HG02840 (cell line): ENCODE measurements at regions not wholly inside any gene's neighbourhood (a gene's known extent, or its start where the extent isn't known, plus 50 kb on each side); places are given as distances from the start of the nearest gene placed in this dataset.
"Not testable (repeated sequence)": the region's sequence is repeated elsewhere in the genome, so short reads cannot be mapped to it uniquely, and the experiment has no call there.

Source experiments
- ATAC-seq: cut with Tn5 transposase; IDR thresholded peaks from one replicate; pipeline ENCODE4 v1.9.1; 2021; ENCODE audit warnings: mild to moderate bottlenecking, moderate library complexity, moderate number of reproducible peaks; ENCODE audit not compliant: unreplicated experiment, low FRiP score

GRCh38 chr6:168867247-168868102 is 386.2 kb downstream of the THBS2 start:
- no peak for ATAC-seq

DNA sequence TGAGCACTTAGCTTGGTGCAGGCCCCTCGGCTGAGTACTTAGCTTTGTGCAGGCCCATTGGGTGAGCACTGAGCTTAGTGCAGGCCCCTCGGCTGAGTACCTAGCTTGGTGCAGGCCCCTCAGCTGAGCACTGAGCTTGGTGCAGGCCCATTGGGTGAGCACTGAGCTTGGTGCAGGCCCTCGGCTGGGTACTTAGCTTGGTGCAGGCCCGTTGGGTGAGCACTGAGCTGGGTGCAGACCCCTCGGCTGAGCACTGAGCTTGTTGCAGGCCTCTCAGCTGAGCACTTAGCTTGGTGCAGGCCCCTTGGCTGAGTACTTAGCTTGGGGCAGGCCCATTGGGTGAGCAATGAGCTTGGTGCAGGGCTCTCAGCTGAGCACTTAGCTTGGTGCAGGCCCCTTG is 387.1 kb downstream of the THBS2 start:
- ATAC-seq = no peak

DNA sequence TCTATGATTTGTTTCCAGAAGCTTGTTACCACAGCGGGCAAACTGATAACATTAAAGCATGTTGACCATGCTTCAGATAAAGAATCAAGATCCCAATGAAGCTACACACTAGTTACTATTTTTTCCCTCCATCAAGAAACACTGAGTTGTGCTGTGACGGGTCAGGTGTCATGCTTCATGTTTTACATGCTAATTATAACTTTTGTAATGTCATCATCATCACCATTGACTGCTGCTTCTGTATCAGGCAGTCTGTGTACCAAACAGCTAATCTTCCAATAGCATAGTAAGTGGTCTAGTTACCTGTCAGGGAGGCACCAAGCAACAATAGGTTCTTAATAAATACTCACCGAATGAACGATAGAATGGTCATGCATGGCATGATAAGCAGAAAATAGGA is 388.1 kb downstream of the THBS2 start:
- ATAC-seq = no peak

- ATAC-seq = no peak
Observed at GRCh38 chr6:168864541-168865460, 388.8 kb downstream of the THBS2 start.

DNA sequence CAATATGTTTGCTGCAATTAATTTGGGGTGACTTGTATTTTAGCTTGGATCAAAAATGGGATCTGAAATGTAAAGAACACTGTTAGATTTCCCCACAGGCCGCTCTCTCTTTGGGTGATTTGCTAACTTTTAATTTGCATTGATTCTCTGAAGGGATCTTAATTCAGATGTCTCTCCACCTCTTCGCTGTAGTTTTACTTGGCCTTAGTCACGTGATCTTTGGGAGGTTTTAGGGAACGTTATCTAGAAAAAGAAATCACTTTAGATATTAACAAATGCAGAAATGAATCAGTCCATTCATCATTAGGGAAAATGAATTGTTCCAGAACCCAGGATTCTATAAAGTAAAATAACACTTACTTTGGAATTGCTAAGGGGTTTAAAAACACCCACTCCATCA is 390.2 kb downstream of the THBS2 start:
- ATAC-seq = no peak

DNA sequence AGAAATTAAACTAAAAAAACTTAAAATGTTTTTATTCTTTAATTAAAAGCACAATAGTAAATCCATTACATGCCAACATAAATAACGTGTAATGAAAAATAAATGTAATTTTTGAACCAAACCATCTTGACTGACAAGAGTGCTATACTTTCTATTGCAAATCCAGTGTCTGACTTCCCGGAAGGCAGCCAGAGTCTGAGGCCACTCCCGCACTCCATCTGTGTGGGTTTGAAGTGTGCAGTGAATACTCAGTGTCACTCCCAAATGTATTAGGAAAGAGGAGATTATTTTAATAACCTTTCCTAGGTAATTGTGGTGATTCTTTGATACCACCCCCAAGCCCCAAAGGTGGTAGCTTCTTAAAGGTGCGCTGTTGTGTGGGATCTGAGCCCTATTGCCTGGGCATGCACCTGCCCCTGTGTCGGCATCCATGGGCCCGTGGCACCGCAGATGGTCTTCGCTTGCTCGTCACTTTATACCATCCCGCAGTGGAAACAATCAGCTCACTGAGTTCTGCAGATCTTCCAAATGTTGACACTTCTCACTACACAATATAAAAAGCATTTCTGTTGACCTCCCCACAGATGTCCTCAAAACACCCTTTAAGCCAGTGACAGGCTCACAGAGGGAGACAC is 391.2 kb downstream of the THBS2 start:
- ATAC-seq = no peak

DNA sequence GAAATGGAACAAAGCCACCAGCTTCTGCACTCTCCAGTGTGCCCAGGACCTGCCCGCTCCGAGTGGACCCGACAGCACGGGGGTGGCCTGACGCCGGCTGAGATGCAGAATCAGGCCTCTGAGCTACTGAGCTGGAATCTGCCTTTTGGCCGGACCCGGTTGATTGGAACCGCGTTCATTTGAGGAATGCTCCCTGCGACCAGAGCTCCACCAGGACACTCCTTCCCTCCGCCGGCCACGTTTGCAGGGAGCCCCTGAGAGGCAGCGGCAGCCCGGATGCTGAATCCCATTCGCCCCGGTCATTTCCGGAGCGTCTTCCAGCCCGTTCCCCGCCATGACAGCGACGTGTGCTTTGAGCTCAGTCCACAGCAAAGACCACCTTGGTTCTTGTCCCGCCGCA is 392.7 kb downstream of the THBS2 start:
- ATAC-seq = no peak

- no peak for ATAC-seq
Observed at GRCh38 chr6:168860341-168860740, 393.3 kb downstream of the THBS2 start.

DNA sequence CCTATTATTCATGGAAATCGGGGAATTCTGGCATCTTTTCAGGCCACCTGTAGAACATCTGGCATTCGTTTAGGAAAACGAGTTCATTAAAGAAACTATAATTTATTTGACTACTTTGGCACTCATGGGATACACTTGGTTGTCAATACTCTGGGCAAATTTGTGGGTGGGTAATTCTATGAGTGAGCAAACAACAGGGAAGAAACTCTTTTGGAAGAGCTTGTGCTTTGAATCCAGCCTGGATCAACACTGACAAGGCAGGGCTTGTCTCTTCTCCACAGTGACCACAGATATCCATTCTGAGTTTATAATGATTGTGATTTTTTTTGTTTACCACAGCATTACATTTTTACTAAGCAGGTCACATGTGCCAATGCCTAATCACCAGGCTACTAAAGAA is 394.7 kb downstream of the THBS2 start:
- no peak for ATAC-seq

DNA sequence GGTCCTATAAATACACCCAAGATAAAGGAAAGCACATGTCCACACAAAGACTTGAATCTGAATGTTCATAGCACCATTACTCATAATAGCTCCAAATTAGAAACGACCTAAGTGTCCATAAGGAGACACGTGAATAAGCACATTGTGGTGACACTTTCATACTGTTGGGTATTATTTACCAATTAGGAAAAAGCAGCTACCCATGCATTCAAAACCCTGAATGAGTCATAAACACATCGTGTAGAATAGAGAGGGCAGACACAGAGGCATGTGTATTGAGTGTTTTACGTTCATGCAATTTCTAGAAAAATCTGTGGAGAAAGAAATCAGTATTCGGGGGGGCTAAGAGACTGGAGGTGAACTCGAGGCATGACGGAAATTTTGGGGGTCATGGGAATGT is 396.7 kb downstream of the THBS2 start:
- no peak for ATAC-seq

GRCh38 chr6:168852376-168852884 is 401.2 kb downstream of the THBS2 start:
- ATAC-seq = no peak

GRCh38 chr6:168851460-168852375 is 401.9 kb downstream of the THBS2 start:
- no peak for ATAC-seq

GRCh38 chr6:168850027-168850736 is 403.5 kb downstream of the THBS2 start:
- not testable (repeated sequence) for ATAC-seq

GRCh38 chr6:168849459-168849858 is 404.2 kb downstream of the THBS2 start:
- no peak for ATAC-seq

DNA sequence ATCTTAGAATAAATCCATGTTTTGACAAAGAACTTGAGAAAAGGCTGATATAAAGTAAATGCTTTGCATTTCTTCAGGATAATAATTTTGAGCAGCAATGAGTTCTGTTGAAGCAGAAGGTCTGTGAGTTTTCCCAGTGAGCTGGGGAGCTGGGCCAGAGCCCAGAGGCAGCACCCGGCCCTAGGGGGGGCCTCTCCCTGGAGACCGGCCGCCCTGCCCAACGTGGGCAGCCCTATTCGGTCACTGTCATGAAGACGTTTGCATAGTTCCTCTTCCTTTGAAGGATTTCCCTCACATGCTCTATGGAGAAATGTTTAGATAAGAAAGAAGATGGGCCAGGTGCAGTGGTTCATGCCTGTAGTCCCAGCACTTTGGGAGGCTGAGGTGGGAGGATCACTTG is 404.8 kb downstream of the THBS2 start:
- no peak for ATAC-seq

DNA sequence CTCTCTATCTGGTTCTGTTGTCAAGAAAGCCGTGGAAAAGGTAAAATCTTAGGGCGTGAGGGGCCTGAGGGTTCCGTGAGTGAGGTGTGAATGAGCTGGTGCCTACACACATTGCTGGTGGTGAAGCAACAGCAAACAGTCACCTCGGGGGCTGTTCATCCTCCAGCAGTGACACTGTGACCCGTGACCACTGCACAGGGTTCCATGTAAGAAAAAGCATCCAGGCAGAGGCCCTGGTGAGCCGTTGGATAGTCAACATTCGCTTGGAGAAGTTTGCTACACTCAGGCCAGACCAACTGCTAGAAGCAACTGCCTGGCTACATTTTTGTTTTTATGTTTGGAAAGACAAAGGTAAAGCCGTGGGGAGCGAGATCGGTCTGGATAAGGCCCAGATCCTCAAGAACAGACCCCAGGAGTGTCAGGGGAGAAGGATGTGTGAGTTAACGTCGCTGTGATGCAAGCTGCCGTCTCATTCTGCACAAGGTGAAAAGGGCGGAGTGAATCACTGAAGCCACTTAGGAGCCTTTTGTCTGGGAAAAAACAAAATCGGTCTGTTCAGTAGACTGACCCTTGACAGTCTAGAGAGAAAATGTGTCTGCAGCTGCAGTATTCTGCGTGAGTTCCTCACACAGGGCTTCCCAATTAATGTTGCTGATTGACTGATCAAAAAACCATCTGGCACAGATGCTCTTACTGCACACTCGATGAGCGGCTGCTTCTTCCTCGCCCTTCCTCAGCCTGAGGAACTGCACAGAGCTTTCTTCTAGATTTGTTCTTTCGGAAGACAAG is 404.0 kb downstream of the SMOC2 start:
- ATAC-seq = no peak

DNA sequence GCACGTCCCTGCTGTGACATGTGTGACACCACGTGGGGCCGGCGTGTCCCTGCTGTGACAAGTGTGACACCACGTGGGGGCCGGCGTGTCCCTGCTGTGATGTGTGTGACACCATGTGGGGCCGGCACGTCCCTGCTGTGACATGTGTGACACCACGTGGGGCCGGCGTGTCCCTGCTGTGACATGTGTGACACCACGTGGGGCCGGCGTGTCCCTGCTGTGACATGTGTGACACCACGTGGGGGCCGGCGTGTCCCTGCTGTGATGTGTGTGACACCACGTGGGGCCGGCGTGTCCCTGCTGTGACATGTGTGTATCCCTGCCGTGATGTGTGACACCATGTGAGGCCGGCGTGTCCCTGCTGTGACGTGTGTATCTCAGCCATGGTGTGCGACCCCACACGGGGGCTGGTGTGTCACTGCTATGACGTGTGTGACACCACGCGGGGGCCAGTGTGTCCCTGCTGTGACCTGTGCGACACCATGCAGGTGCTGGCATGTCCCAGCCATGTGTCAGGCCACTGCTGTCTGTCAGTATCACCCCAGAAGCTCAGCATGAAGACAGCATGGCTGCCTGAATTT is 401.7 kb downstream of the SMOC2 start:
- not testable (repeated sequence) for ATAC-seq
